ENCODE measurements at regions not wholly inside any gene's neighbourhood (a gene's known extent, or its start where the extent isn't known, plus 50 kb on each side); places are given as distances from the start of the nearest gene placed in this dataset.
"Not testable (repeated sequence)": the region's sequence is repeated elsewhere in the genome, so short reads cannot be mapped to it uniquely, and the experiment has no call there.

DNA sequence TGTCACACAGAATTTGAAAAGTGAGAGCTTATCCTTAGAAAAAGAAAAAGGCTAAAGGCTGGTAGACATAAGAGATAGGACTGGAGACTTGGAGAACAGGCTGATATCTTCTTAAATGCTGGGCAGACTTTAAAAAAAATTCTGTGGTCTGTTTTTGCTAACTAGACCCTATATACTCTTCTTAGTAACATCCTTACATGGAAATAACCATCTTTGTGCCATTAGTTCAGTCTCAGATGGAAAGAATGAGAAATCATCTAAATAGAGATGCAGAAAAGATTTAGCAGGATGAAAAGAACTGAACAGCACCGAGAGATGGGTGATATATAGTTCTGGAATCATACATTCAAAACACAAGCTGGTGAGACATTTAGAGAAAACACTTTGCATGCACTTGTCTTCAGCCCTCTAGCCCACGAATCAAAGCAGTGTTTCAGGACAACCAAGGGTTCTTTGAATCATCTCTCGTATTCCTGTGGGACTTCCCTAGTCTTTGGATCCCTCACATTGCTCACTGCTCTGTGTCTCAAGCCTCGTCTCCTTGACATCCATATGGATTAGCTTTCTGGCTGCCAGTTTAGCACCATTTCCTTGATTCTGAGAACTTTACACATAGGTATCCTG lies 93.0 kb upstream of the LYSMD4 start:
- FAIRE-seq (no peak), DNase-seq (ENCODE audit: insufficient read length, low spot score) (no peak)
- TF ChIP-seq, protein P1, sequence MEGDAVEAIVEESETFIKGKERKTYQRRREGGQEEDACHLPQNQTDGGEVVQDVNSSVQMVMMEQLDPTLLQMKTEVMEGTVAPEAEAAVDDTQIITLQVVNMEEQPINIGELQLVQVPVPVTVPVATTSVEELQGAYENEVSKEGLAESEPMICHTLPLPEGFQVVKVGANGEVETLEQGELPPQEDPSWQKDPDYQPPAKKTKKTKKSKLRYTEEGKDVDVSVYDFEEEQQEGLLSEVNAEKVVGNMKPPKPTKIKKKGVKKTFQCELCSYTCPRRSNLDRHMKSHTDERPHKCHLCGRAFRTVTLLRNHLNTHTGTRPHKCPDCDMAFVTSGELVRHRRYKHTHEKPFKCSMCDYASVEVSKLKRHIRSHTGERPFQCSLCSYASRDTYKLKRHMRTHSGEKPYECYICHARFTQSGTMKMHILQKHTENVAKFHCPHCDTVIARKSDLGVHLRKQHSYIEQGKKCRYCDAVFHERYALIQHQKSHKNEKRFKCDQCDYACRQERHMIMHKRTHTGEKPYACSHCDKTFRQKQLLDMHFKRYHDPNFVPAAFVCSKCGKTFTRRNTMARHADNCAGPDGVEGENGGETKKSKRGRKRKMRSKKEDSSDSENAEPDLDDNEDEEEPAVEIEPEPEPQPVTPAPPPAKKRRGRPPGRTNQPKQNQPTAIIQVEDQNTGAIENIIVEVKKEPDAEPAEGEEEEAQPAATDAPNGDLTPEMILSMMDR (IDR thresholded peaks at IDR 0.05; ENCODE audit: insufficient read depth, missing control alignments), result no peak

DNA sequence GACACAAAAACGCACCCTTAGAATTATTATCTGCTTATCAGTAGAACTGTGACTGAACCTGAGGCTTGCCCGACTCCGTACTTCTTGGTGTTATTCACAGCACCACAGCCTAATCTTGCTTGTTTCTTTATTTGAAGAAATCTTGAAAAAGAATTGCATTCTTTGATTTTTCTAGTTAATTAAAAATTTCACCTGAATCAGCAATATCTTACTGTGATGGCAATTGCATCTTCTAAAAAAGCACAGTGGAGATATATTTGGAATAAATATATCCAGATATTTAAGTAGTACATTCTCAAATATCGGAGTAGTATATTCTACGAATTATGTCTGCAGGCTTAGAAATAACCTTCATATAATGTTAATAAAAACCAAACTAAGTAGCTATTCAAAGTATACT lies 90.1 kb upstream of the LYSMD4 start:
- FAIRE-seq, result no peak

DNA sequence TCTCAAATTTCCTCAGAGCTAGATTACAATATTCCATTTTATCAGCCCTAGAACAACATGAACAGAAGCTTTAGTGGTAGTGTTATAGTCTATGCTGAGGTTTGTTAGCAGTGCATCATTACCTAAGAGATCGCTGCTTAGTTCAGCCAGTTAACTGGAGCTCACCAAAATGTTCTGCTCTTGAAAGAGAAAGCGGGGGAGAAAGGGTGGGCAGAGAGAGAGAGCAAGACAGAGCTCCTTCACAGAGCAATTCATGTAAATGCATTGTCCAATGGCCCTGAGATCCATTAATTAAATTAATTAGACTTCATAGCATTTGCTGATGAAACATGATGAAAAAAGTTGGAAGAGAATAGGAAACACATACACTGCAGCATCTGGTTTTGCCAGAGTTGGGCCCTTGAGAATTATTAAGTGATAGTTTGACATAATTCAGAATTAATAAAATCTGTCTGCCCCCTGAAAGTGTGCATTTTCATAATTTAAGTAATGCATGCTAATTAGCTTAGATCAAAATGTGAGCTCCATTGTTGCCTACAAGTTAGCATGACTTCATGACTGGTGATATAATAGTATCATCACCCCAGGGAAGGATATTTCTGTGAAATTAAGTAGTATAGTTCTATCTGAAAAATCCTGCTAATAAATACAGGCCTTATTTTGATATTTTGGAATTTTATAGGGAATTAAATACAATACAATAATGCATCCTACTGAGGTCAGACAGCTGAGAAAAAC lies 86.9 kb upstream of the LYSMD4 start:
- TF ChIP-seq, protein P1 (IDR thresholded peaks at IDR 0.05; ENCODE audit: insufficient read depth, missing control alignments), result no peak
- no peak for DNase-seq (ENCODE audit: insufficient read length, low spot score)
- no peak for FAIRE-seq

More for the DNA sequence above, 90.1 kb upstream of the LYSMD4 start:
- no peak for DNase-seq (ENCODE audit: insufficient read length, low spot score)
- TF ChIP-seq, protein P1 (IDR thresholded peaks at IDR 0.05; ENCODE audit: insufficient read depth, missing control alignments), result no peak

DNA sequence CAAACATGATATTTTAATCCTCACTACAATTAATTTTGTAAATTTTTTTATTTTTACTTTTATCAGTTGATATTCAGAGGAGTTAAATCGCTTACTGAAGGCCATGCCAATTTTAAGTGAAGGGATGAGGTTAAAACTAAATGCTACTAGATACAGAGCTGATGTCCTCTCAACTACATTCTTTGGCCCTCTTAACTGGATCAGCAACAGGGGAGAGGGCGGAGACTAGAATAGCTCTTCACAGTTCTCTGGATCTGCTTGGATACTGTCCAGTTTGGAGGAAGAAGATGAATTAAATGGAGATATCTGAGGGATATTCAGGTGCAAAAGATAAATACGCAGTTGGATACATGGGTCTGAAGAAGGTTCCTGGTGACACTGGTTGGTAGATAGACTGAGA lies 85.6 kb upstream of the LYSMD4 start:
- DNase-seq (ENCODE audit: insufficient read length, low spot score), result no peak
- TF ChIP-seq, protein P1 (IDR thresholded peaks at IDR 0.05; ENCODE audit: insufficient read depth, missing control alignments), result no peak
- FAIRE-seq, result no peak

DNA sequence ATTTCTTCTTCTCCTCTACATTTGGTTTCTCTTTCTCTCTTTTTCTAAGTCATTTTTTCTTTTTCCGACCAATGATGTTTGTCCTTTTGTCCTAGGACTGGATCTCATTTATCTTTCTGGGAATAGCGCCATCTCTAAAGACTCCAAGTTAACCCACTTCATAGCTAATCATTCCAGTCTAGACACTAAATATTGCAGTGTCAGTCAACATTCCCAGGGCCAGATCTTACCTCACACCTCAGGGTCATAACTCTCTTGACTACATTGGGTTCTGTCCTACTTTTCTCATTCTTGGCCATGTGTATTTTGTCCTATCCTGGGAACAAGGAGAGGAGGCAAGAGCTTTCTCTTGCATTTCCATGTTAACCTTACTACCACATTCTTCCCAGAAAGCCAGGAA lies 83.6 kb upstream of the LYSMD4 start:
- not testable (repeated sequence) for FAIRE-seq; DNase-seq (ENCODE audit: insufficient read length, low spot score)

DNA sequence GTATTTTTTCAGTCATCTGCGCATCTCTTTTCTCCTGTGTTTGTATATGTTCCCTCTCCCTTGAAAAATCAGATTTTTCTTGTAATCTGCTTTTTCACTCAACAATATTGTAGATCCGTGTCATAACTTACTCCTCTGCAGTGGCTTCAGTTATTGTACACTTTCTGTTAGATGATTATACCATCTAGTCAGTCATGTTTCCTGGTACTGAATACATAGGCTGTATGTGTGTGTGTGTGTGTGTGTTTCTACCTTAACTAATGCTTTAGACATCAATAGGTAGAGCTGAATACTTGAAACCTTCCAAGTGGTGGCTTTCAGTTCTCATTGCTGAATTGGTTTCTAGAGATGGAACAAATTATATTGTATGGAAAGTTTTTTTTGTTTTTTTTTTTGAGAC lies 77.4 kb upstream of the LYSMD4 start:
- not testable (repeated sequence) for DNase-seq (ENCODE audit: insufficient read length, low spot score); FAIRE-seq

DNA sequence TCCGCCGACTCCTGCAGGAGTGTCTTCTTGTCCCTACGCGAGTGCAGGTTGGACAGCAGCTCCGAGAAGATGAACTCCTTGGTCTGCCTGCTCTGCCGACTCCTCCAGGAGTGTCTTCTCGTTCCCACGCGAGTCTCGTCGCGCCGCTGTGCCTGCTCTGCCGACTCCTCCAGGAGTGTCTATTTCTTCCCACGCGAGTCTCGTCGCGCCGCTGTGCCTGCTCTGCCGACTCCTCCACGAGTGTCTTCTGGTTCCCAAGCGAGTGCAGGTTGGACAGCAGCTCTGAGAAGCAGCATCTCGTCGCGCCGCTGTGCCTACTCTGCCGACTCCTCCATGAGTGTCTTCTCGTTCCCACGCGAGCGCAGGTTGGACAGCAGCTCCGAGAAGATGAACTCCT lies 66.6 kb upstream of the LYSMD4 start:
- FAIRE-seq; DNase-seq (ENCODE audit: insufficient read length, low spot score): not testable (repeated sequence)

DNA sequence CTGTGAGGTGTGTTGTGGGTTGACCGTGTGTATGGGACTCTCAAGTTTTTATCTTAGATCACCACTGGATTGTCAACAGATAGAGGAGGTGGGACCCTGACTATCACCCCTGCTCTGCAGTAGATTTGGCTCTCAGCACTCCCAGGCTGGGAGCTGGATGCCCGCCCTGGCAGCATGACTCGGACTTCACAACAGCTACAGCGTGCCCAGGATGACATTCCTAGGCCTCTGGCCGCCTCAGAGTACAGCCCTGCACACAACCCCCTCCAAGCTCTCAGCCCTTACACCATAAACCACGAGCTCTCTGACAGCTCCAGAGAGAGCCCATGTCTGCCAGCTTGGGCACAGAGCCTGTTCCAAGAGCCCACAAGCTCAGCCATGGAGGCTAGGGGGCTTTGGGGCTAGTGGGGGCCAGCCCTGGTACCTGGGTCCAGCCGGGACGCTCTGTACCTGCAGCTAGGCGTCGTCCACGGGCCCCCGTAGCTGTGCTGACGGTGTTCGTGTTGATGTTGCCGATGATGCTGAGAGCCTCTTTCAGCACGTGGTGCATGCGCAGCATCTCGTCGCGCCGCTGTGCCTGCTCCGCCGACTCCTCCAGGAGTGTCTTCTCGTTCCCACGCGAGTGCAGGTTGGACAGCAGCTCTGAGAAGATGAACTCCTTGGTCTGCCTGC lies 66.1 kb upstream of the LYSMD4 start:
- not testable (repeated sequence) for FAIRE-seq; DNase-seq (ENCODE audit: insufficient read length, low spot score)

DNA sequence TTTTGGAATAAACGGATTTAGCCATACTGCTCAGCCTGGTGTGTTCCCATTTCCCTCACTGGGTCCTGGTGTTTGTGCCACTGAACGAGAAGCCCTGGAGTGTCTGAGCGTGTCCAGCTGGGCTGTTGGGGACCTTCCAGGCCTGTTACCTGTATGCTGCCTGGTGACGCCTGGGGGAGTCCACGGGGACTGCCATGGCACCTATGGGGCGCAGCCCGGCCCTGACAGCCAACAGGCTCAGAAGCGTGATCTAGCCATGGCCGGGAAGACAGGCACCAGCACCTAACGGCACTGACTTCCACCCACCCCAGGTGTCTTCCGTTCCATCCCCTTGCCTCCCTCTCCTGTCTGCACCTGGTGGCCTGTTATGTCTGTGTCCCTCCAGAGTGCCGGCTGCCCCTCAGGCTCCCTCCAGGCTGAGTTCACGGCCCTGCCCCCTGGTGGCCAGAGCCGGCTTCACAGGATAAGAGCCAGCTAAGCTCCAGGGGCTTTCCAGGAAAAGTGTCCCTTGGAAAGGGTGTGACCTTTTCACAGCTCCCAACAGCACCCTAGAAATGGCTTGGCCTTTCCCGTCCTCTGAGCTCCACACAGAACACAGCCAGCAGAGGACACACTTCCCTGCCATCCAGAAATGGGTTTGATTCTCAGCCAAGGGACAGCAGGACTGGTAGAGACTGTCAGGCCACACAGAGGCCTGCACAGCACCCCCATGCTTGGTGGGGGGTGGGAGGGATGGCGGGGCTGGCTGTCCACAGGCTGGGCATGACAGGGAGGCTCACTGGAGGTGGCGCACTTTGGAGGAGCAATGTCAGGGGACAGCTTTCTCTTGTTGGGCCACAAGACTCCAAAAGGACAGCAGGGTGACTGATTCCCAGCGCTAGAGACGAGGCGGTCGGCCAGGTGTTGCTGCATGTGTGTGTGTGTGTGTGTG lies 64.0 kb upstream of the LYSMD4 start:
- not testable (repeated sequence) for DNase-seq (ENCODE audit: insufficient read length, low spot score); FAIRE-seq
